ENCODE measurements at regions not wholly inside any gene's neighbourhood (a gene's known extent, or its start where the extent isn't known, plus 50 kb on each side); places are given as distances from the start of the nearest gene placed in this dataset.

DNA sequence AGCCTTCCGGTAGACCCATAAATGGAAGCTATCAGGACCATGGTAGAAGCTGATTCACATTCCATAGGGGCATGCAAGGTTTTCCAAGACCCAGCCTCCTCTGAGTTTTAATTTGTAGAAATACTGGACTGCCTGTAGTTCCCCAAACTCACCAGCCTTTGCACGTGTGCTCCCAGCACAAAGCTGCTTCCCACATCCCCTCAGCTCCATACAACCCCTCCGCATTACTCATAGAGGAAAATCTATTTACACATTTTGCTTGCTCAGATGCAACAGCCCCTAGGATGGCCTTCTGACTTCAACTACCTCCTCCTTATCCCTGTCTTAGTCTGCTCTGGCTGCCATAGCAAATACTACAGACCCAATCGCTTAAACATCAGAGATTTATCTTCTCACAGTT, 336.2 kb downstream of the SETD4 start:
- DNase-seq: no peak
- no peak for TF ChIP-seq POLR2A (IDR thresholded peaks at IDR 0.05)
- TF ChIP-seq, protein P1, sequence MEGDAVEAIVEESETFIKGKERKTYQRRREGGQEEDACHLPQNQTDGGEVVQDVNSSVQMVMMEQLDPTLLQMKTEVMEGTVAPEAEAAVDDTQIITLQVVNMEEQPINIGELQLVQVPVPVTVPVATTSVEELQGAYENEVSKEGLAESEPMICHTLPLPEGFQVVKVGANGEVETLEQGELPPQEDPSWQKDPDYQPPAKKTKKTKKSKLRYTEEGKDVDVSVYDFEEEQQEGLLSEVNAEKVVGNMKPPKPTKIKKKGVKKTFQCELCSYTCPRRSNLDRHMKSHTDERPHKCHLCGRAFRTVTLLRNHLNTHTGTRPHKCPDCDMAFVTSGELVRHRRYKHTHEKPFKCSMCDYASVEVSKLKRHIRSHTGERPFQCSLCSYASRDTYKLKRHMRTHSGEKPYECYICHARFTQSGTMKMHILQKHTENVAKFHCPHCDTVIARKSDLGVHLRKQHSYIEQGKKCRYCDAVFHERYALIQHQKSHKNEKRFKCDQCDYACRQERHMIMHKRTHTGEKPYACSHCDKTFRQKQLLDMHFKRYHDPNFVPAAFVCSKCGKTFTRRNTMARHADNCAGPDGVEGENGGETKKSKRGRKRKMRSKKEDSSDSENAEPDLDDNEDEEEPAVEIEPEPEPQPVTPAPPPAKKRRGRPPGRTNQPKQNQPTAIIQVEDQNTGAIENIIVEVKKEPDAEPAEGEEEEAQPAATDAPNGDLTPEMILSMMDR (IDR thresholded peaks at IDR 0.05): no peak
- H3K4me1 ChIP-seq (replicated peaks in 1 of 2): peaks cover 0 to 8% of the 10 kb centered on the region in 2 donors
- no peak overlapping the region for H3K27ac ChIP-seq
- 74 to 87% (median 83%) methylated on average over 3 to 4 of the region's 4 CpGs for WGBS, 4 donors
- H3K4me3 ChIP-seq: no peak overlapping the region
- H3K27me3 ChIP-seq: peaks cover 5% of the 10 kb centered on the region
- intact Hi-C loops (cut with DNase I): no loop called here
- no peaks in the 10 kb centered on the region for H3K36me3 ChIP-seq (replicated peaks in 1 of 2)
- H3K9me3 ChIP-seq (replicated peaks in 1 of 3): no peaks in the 10 kb centered on the region

DNA sequence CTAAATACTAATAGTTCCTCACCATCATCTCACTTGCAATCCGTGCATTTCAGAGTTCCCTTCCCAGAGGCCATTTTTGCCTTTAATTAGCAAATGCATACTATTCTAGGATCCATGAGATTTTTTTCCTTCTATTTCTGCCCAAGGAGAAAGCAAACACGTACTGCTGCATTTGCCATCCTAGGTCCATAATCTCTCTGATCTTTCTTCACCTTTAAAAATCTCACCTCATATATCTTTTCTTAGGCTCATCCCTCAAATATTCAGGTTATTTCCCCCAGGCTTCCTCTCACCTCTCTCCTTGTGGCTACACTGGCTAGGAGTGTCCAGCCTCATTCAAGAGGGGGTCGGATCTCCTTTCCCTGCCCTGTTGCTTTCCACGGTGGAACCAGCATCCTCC, 338.6 kb downstream of the SETD4 start:
- 68 to 90% (median 78%) methylated on average over 4 of the region's 4 CpGs for WGBS, 4 donors
- Histone ChIP-seq H3K9me3 (replicated peaks in 1 of 3) (no peaks in the 10 kb centered on the region), H3K4me3 (no peak overlapping the region), H3K4me1 (replicated peaks in 1 of 2) (peaks cover 0 to 8% of the 10 kb centered on the region in 2 donors), H3K27me3 (peaks cover 5% of the 10 kb centered on the region), H3K36me3 (replicated peaks in 1 of 2) (no peaks in the 10 kb centered on the region), H3K27ac (no peak overlapping the region)
- intact Hi-C loops (cut with DNase I): no loop called here
- TF ChIP-seq, protein P1 (IDR thresholded peaks at IDR 0.05): no peak
- no peak for TF ChIP-seq POLR2A (IDR thresholded peaks at IDR 0.05)
- no peak for DNase-seq

DNA sequence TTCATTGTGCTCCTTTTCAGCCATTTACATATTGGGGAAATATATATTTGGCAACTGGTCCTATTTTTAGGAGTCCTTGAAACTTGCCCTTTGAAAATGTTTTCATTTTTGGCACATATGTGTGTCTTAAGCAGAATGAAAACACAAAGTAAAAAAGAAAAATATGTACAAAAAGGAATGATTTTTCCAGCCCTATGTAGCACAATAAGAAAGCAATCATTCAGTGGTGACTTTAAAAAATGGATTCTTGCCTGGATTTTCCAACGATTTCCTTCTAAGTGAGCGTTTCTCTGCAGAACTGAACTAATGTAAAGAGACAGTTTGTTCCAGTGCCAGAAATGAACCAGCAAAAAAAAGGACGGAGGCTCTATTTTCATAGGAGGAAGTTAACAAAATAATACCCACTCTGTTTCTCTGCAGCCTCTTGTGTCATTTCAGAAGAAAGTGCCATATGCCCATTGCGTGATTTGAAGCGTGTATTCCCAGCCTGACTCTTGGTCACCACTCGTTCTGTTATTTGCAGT, 340.1 kb downstream of the SETD4 start:
- H3K27me3 ChIP-seq: no peaks in the 10 kb centered on the region
- TF ChIP-seq POLR2A (IDR thresholded peaks at IDR 0.05): no peak
- TF ChIP-seq, protein P1 (IDR thresholded peaks at IDR 0.05): no peak
- no peak overlapping the region for H3K27ac ChIP-seq
- WGBS, 4 donors: 30 to 46% (median 36%) methylated on average over 6 of the region's 6 CpGs
- H3K9me3 ChIP-seq (replicated peaks in 1 of 3): no peaks in the 10 kb centered on the region
- H3K4me1 ChIP-seq (replicated peaks in 1 of 2): peaks cover 0 to 8% of the 10 kb centered on the region in 2 donors
- DNase-seq: peak in 1 of 7 donors; percentile 7
- H3K4me3 ChIP-seq: no peak overlapping the region
- no peaks in the 10 kb centered on the region for H3K36me3 ChIP-seq (replicated peaks in 1 of 2)
- intact Hi-C loops (cut with DNase I): no loop called here

DNA sequence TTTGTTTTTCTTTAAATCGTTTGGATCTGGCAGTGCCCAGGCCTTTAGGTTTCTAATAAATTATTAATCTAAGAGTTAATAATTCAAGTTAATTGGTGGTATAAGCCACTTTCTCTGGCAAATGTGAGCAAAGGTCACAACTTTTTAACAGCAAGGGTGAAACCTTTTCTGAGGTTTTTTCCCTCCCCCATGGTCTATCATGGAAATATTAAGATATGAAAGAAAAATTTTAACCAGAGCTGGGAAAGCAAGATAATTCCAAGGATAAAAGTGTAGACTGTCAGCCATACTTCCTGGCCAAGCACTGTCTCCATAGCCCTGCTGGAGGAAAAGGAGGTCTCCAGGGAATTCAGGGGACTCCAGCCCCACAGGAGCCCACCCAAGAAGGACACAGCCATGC, 341.2 kb downstream of the SETD4 start:
- Histone ChIP-seq H3K9me3 (replicated peaks in 1 of 3) (no peaks in the 10 kb centered on the region), H3K36me3 (replicated peaks in 1 of 2) (no peaks in the 10 kb centered on the region), H3K4me3 (no peak overlapping the region), H3K27me3 (no peaks in the 10 kb centered on the region), H3K27ac (no peak overlapping the region), H3K4me1 (replicated peaks in 1 of 2) (peaks cover 0 to 8% of the 10 kb centered on the region in 2 donors)
- 61 to 74% (median 67%) methylated on average over 1 of the region's 1 CpG for WGBS, 4 donors
- DNase-seq: no peak
- TF ChIP-seq POLR2A (IDR thresholded peaks at IDR 0.05): no peak
- TF ChIP-seq, protein P1 (IDR thresholded peaks at IDR 0.05): no peak
- intact Hi-C loops (cut with DNase I): no loop called here

Measured in adrenal gland (tissue), 9 donors.